Epithelial cell of proximal tubule (primary cell): ENCODE measurements at regions not wholly inside any gene's neighbourhood (a gene's known extent, or its start where the extent isn't known, plus 50 kb on each side); places are given as distances from the start of the nearest gene placed in this dataset.
"Not testable (repeated sequence)": the region's sequence is repeated elsewhere in the genome, so short reads cannot be mapped to it uniquely, and the experiment has no call there.

Source experiments
- DNase-seq: peaks from one replicate; pipeline ENCODE4 v3.0.0-alpha.2; 2011; ENCODE audit warnings: low read depth
- H3K4me3 ChIP-seq: 2 replicates; pipeline ENCODE4 v1.5.1; 2011; ENCODE audit warnings: low read depth, mild to moderate bottlenecking, low read length
- TF ChIP-seq, protein P1 (sequence below): conservative IDR thresholded peaks from 2 replicates; pipeline ENCODE4 v1.5.1; 2012; ENCODE audit warnings: low read depth, mild to moderate bottlenecking, low read length

DNA sequence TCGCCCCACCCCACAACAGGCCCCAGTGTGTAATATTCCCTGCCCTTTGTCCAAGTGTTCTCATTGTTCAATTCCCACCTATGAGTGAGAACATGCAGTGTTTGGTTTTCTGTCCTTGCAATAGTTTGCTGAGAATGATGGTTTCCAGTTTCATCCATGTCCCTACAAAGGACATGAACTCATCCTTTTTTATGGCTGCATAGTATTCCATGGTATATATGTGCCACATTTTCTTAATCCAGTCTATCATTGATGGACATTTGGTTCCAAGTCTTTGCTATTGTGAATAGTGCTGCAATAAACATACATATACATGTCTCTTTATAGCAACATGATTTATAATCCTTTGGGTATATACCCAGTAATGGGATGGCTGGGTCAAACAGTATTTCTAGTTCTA, 132.7 kb downstream of the SNX10 start:
- not testable (repeated sequence) for H3K4me3 ChIP-seq, DNase-seq

DNA sequence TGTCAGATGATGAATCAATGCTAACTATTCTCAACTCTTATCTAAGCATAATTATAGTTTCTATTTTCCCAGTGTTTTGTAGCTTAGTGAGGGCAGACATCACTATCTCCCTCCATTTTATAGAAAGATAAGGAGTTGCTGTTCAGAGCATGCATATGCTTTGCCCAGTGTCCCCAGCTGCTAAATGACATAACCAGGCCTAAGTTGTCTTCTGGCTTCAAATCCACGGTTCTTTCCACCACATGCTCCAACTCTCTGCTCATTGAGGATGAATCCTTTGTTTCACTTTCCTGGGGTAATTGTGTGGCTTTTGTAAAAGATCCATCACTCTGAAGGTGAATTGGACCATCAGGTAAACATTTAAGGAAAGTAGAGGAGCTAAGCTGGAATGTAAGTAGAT, 134.0 kb downstream of the SNX10 start:
- TF ChIP-seq, protein P1, sequence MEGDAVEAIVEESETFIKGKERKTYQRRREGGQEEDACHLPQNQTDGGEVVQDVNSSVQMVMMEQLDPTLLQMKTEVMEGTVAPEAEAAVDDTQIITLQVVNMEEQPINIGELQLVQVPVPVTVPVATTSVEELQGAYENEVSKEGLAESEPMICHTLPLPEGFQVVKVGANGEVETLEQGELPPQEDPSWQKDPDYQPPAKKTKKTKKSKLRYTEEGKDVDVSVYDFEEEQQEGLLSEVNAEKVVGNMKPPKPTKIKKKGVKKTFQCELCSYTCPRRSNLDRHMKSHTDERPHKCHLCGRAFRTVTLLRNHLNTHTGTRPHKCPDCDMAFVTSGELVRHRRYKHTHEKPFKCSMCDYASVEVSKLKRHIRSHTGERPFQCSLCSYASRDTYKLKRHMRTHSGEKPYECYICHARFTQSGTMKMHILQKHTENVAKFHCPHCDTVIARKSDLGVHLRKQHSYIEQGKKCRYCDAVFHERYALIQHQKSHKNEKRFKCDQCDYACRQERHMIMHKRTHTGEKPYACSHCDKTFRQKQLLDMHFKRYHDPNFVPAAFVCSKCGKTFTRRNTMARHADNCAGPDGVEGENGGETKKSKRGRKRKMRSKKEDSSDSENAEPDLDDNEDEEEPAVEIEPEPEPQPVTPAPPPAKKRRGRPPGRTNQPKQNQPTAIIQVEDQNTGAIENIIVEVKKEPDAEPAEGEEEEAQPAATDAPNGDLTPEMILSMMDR: no peak
- no peak overlapping the region for H3K4me3 ChIP-seq
- DNase-seq: no peak

DNA sequence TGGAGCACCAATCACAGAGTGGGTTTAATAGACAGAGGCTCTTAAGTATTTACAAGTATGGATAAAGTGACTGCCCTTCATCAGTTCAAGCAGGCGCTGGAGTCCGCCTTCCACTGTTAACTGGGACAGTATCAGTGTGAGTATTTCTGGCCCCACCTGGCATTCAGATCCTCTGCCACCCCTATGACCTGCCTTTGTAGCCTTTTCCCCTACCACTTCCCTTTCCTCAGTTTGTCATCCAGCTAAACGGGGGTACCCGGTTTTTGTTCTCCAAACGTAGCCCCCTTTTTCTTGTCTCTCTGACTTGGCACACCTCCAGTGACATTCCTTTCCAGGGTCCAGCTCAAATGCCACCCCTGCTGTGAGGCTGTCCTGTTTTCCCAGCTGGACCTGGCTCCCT, 134.4 kb downstream of the SNX10 start:
- TF ChIP-seq, protein P1: no peak
- no peak overlapping the region for H3K4me3 ChIP-seq
- DNase-seq: no peak

DNA sequence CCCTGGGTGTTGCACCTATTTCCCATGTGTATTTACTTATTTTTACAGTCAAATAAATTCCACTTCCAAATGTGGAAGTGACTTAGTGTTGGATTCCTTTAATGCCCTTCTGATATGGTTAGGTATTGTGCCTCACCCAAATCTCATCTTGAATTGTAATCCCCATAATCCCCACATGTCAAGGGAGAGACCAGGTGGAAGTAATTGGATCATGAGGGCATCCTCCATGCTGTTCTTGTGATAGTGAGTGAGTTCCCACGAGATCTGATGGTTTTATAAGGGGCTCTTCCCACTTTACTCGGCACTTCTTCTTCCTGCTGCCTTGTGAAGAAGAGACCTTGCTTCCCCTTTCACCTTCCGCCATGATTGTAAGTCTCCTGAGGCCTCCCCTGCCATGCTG, 136.9 kb downstream of the SNX10 start:
- TF ChIP-seq, protein P1: no peak
- DNase-seq: no peak
- no peak overlapping the region for H3K4me3 ChIP-seq

DNA sequence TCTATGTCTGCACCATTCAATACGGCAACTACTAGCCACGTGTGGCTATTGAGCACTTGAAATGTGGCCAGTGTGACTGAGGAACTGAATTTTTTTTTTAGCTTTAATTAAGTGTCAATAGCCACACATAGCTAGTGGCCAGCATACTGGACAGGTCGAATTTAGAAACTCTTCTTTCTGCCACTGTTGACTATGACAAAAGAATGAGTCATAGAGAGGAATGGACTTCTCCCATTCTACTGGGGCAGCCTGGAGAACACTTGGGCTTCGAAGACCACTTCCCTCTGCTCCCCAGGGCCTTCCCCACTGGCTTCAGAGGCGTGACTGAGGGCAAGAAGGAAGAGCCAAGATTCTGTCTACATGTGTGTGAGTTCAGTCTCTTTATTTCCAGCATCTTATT, 137.5 kb downstream of the SNX10 start:
- DNase-seq: no peak
- no peak overlapping the region for H3K4me3 ChIP-seq
- TF ChIP-seq, protein P1: no peak

DNA sequence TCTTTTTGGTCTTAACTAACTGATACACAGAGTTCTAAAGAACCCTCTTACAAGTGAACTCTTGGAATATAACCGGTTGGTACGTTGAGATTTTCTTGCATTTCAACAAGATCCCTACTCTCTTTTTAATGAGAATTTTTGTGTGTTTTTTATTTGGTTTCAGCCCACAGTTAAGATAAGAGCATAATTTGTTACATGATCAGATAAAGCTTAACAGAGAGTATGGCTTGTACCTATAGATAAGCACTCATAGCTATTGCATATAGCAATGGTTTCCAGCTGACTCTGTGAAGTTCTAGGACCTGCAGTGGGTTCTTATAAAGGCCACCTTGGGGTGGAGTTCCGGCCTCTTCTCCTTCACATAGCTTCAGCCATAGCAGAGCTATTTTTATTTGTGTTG, 143.3 kb downstream of the SNX10 start:
- H3K4me3 ChIP-seq: no peak overlapping the region
- DNase-seq: no peak
- TF ChIP-seq, protein P1: no peak

DNA sequence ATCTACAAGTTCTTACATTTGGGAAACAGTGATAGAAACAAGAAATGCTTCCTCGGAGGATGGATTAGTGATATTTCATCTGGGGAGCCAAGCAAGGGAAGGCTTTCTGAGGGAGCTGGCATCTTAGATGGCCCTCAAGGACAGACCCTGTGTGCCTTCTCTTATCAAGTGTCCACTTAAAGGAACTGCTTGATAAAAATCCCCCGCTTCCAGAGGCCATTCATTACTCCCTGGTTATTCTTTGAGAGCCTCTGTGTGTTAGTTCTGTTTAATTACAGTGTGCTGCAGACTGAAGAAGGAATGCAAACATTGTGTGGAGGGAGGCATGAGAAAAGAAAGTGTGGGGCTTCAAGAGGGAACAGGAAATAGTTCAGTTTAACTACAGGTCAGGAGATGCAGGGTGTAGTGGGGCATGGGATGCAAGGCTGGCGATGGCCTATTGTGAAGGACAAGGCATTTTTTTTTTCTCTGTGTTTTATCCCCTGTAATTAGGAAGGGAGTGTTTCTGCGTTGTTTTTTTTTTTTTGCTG, 145.4 kb downstream of the SNX10 start:
- no peak for DNase-seq
- H3K4me3 ChIP-seq: no peak overlapping the region
- TF ChIP-seq, protein P1: no peak

DNA sequence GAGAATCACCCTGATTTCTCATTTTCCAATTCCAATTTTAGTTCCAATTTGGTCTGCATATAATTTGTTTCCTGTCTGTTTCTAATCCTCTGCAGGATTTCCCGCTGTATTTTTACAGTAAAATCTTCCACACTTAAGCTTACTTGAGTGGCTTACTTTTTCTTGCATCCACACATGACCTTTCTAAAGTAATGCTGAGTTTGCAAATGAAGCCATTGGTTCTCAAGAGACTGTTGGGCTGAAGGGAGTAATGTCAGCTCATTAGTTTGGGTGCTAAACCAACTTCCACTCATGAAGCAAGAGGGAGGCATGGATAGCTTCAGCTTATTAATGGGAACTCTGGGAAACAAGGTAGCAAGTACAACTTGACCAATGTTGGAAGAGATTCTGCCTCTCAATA, 146.4 kb downstream of the SNX10 start:
- no peak for DNase-seq
- TF ChIP-seq, protein P1: no peak
- no peak overlapping the region for H3K4me3 ChIP-seq
